GM23338 (cell line): ENCODE measurements at regions not wholly inside any gene's neighbourhood (a gene's known extent, or its start where the extent isn't known, plus 50 kb on each side); places are given as distances from the start of the nearest gene placed in this dataset.

Experiments
- CREB1 ChIP-seq: fragments of 250-450 bp; sonication (Bioruptor Pico); IDR thresholded peaks from 2 replicates; pipeline ENCODE4 v1.5.0; 2020; ENCODE audit warnings: low read depth, mild to moderate bottlenecking, moderate library complexity
- CTCF ChIP-seq, 2 experiments: fragments of 200-600 bp in 1 of 2; sonication (generic) in 1 of 2; conservative IDR thresholded peaks; 2 replicates each; pipeline versions ENCODE4 v1.5.1 to v1.6.1; 2016 to 2017; ENCODE audit warnings: antibody characterized with exemption in 2 of 2, low read depth in 2 of 2, mild to moderate bottlenecking in 2 of 2, moderate library complexity in 1 of 2
- ETS1 ChIP-seq: IDR thresholded peaks from 2 replicates; pipeline ENCODE4 v1.6.1; 2016; ENCODE audit warnings: antibody characterized with exemption
- EZH2 ChIP-seq: fragments of 200-600 bp; sonication (generic); IDR thresholded peaks from one replicate; pipeline ENCODE4 v1.8.0; 2017; ENCODE audit warnings: antibody characterized with exemption, mild to moderate bottlenecking, low read depth; ENCODE audit not compliant: unreplicated experiment
- EZH2phosphoT487 ChIP-seq: fragments of 200-600 bp; sonication (generic); IDR thresholded peaks from one replicate; pipeline ENCODE4 v1.8.1; 2018; ENCODE audit warnings: antibody characterized with exemption; ENCODE audit not compliant: unreplicated experiment
- JUNB ChIP-seq: IDR thresholded peaks from one replicate; pipeline ENCODE4 v1.6.1; 2016; ENCODE audit warnings: antibody characterized with exemption; ENCODE audit not compliant: unreplicated experiment
- NANOG ChIP-seq: IDR thresholded peaks from 2 replicates; pipeline ENCODE4 v1.6.1; 2016; ENCODE audit warnings: antibody characterized with exemption, borderline replicate concordance
- POLR2AphosphoS5 ChIP-seq: IDR thresholded peaks from 2 replicates; pipeline ENCODE4 v1.6.1; 2016; ENCODE audit warnings: antibody characterized with exemption, low read depth
- REST ChIP-seq: IDR thresholded peaks from one replicate; pipeline ENCODE4 v1.6.1; 2018; ENCODE audit warnings: antibody characterized with exemption; ENCODE audit not compliant: unreplicated experiment
- STAT1 ChIP-seq: IDR thresholded peaks from one replicate; pipeline ENCODE4 v1.6.1; 2016; ENCODE audit warnings: antibody characterized with exemption; ENCODE audit not compliant: unreplicated experiment
- ZNF114 ChIP-seq: fragments of 250-450 bp; sonication (Bioruptor Pico); IDR thresholded peaks from 2 replicates; pipeline ENCODE4 v1.5.0; 2020; ENCODE audit warnings: mild to moderate bottlenecking, moderate library complexity
- ZNF331 ChIP-seq: fragments of 250-450 bp; sonication (Bioruptor Pico); IDR thresholded peaks from 2 replicates; pipeline ENCODE4 v1.5.0; 2020; ENCODE audit warnings: low read depth, mild to moderate bottlenecking, moderate library complexity
- ZNF462 ChIP-seq: fragments of 250-450 bp; sonication (Bioruptor Pico); IDR thresholded peaks from 2 replicates; pipeline ENCODE4 v1.5.0; 2020; ENCODE audit warnings: mild to moderate bottlenecking, moderate library complexity

- TF ChIP-seq CTCF (conservative IDR thresholded peaks at IDR 0.05; ENCODE audit: low read depth in 2 of 2) (no peak), EZH2phosphoT487 (no peak), CREB1 (CRISPR knock-in tag) (no peak), POLR2AphosphoS5 (no peak), EZH2 (no peak), ZNF114 (CRISPR knock-in tag) (no peak), ZNF331 (no peak), REST (no peak), STAT1 (no peak), NANOG (no peak), JUNB (no peak), ETS1 (no peak), ZNF462 (CRISPR knock-in tag) (no peak)
Measured at GRCh38 chr2:236899146-236899545, 186.5 kb upstream of the COPS8 start.
